ENCODE measurements at regions not wholly inside any gene's neighbourhood (a gene's known extent, or its start where the extent isn't known, plus 50 kb on each side); places are given as distances from the start of the nearest gene placed in this dataset.

GRCh38 chr3:166472015-166472414, 634.8 kb upstream of the BCHE start (continued):
- TF ChIP-seq, protein P1, sequence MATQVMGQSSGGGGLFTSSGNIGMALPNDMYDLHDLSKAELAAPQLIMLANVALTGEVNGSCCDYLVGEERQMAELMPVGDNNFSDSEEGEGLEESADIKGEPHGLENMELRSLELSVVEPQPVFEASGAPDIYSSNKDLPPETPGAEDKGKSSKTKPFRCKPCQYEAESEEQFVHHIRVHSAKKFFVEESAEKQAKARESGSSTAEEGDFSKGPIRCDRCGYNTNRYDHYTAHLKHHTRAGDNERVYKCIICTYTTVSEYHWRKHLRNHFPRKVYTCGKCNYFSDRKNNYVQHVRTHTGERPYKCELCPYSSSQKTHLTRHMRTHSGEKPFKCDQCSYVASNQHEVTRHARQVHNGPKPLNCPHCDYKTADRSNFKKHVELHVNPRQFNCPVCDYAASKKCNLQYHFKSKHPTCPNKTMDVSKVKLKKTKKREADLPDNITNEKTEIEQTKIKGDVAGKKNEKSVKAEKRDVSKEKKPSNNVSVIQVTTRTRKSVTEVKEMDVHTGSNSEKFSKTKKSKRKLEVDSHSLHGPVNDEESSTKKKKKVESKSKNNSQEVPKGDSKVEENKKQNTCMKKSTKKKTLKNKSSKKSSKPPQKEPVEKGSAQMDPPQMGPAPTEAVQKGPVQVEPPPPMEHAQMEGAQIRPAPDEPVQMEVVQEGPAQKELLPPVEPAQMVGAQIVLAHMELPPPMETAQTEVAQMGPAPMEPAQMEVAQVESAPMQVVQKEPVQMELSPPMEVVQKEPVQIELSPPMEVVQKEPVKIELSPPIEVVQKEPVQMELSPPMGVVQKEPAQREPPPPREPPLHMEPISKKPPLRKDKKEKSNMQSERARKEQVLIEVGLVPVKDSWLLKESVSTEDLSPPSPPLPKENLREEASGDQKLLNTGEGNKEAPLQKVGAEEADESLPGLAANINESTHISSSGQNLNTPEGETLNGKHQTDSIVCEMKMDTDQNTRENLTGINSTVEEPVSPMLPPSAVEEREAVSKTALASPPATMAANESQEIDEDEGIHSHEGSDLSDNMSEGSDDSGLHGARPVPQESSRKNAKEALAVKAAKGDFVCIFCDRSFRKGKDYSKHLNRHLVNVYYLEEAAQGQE (IDR thresholded peaks at IDR 0.05; ENCODE audit: low read depth, low read length) = no peak
- no peak for TF ChIP-seq CHD2 (IDR thresholded peaks at IDR 0.05; ENCODE audit: low read length, partially characterized antibody)
- no peak for TF ChIP-seq GATA2 (CRISPR knock-in tag; IDR thresholded peaks at IDR 0.05)
- TF ChIP-seq, protein P2, sequence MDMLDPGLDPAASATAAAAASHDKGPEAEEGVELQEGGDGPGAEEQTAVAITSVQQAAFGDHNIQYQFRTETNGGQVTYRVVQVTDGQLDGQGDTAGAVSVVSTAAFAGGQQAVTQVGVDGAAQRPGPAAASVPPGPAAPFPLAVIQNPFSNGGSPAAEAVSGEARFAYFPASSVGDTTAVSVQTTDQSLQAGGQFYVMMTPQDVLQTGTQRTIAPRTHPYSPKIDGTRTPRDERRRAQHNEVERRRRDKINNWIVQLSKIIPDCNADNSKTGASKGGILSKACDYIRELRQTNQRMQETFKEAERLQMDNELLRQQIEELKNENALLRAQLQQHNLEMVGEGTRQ (IDR thresholded peaks at IDR 0.05; ENCODE audit: borderline replicate concordance, low read depth, low read length) = no peak
- TF ChIP-seq EZH2phosphoT487 (IDR thresholded peaks at IDR 0.05; ENCODE audit: borderline replicate concordance, low read depth) = no peak
- TF ChIP-seq IRF3 (IDR thresholded peaks at IDR 0.05; ENCODE audit: low read depth, low read length) = no peak
- TF ChIP-seq, protein P3, sequence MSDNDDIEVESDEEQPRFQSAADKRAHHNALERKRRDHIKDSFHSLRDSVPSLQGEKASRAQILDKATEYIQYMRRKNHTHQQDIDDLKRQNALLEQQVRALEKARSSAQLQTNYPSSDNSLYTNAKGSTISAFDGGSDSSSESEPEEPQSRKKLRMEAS (IDR thresholded peaks at IDR 0.05; ENCODE audit: low read depth) = no peak
- TF ChIP-seq SMC3 (IDR thresholded peaks at IDR 0.05; ENCODE audit: low read depth, low read length) = no peak
- TF ChIP-seq RCOR1 (IDR thresholded peaks at IDR 0.05; ENCODE audit: low read length) = no peak
- TF ChIP-seq CTCF (IDR thresholded peaks at IDR 0.05) = no peak

DNA sequence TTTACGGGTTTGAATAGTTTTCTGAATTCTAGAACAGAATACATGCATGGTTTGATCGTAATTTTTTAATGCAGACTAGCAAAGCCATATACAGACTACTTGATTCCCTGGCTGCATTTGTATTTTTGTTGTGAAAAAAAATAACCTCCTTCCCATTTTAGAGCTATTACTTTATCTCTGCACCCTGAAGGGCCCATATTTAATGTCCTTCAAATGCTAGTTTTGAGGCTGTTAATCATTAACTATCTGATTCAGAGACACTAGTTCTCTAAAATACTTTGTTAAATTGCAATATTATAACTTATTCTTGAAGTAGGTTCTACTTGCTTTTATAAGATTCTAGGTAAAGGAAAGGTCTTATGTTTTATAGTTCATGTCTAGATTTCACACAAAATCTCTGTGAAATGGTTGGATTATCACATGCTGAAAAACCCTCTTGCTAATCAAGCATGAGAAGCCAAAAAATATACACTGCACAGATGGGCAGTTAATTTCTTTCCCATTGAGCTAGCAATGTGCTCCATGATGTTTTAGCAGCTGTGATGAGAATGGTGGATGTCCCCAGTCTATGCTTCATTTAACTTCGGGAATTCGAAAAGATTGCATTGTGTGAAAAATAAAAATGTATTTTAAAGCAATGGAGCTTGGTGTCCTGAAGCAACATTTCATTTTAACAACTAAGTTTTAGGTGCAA, 634.0 kb upstream of the BCHE start:
- no peak overlapping the region for H3K9ac ChIP-seq
- no peaks in the 10 kb centered on the region for H3K79me2 ChIP-seq (ENCODE audit: insufficient read depth)
- no peak for DNase-seq
- no peak overlapping the region for H3K4me3 ChIP-seq (ENCODE audit: low read depth in 2 of 2, low read length in 1 of 2)
- CTCF ChIA-PET = no interaction called here
- no peaks in the 10 kb centered on the region for H3K4me1 ChIP-seq (ENCODE audit: control insufficient read depth in 1 of 2, insufficient read depth in 2 of 2, low read depth in 1 of 2, low read length in 1 of 2)
- H2AFZ ChIP-seq (ENCODE audit: low read depth) = no peak overlapping the region
- H3K9me3 ChIP-seq = no peaks in the 10 kb centered on the region
- TF ChIP-seq TEAD4 (IDR thresholded peaks at IDR 0.05; ENCODE audit: borderline replicate concordance, insufficient read depth) = no peak
- TF ChIP-seq EZH2phosphoT487 (IDR thresholded peaks at IDR 0.05; ENCODE audit: borderline replicate concordance, low read depth) = no peak
- TF ChIP-seq YY1 (IDR thresholded peaks at IDR 0.05; ENCODE audit: low read depth) = no peak
- no peak for TF ChIP-seq CHD2 (IDR thresholded peaks at IDR 0.05; ENCODE audit: low read length, partially characterized antibody)
- TF ChIP-seq RFX5 (IDR thresholded peaks at IDR 0.05; ENCODE audit: low read length) = no peak
- TF ChIP-seq MXI1 (IDR thresholded peaks at IDR 0.05; ENCODE audit: low read depth, low read length) = no peak
- TF ChIP-seq GATA2 (CRISPR knock-in tag; IDR thresholded peaks at IDR 0.05) = no peak
- TF ChIP-seq, protein P3 (IDR thresholded peaks at IDR 0.05; ENCODE audit: low read depth) = no peak
- TF ChIP-seq GABPA (IDR thresholded peaks at IDR 0.05; ENCODE audit: low read depth) = no peak
- H3K4me2 ChIP-seq = no peak overlapping the region
- H3F3A ChIP-seq (replicated peaks; ENCODE audit: insufficient read depth) = no peaks in the 10 kb centered on the region
- WGBS (ENCODE audit: low lambda C conversion rate) = 6% methylated on average over 4 of the region's 4 CpGs
- H4K20me1 ChIP-seq (ENCODE audit: insufficient read depth) = no peaks in the 10 kb centered on the region
- POLR2A ChIA-PET = no interaction called here
- no peaks in the 10 kb centered on the region for H3K27me3 ChIP-seq (ENCODE audit: insufficient read depth)
- H3K9me2 ChIP-seq = 0 out of 2 replicates have a peak, but pooled peaks cover 3% of the 10 kb centered on the region
- H3K27ac ChIP-seq (ENCODE audit: low read depth in 2 of 2, low read length in 1 of 2) = no peak overlapping the region
- H3K36me3 ChIP-seq (replicated peaks in 1 of 2; ENCODE audit: control insufficient read depth in 1 of 2, insufficient read depth in 2 of 2, low read length in 1 of 2) = no peaks in the 10 kb centered on the region
